Gastroesophageal sphincter (tissue), 4 donors: ENCODE measurements at regions not wholly inside any gene's neighbourhood (a gene's known extent, or its start where the extent isn't known, plus 50 kb on each side); places are given as distances from the start of the nearest gene placed in this dataset.

Experiments
- ATAC-seq: fragments of 150-250 bp; one replicate; pipeline ENCODE4 v1.9.1; 2016; ENCODE audit warnings: mild to moderate bottlenecking, moderate library complexity
- H3K27ac ChIP-seq, 4 donors: fragments of 200-600 bp; sonication (generic) in 3 of 4; 1 replicate in 3 of 4; 2 replicates in 1 of 4; pipeline ENCODE4 v1.5.1; 2016 to 2019
- H3K27me3 ChIP-seq: fragments of 200-600 bp; sonication (generic); one replicate; pipeline ENCODE4 v1.5.1; 2019
- H3K36me3 ChIP-seq, 2 donors: fragments of 200-600 bp; sonication (generic); one replicate each; pipeline ENCODE4 v1.5.1; 2019; ENCODE audit warnings: control low read depth in 1 of 2
- H3K4me1 ChIP-seq, 3 donors: fragments of 200-600 bp; sonication (generic); 1 replicate in 2 of 3; 2 replicates in 1 of 3; pipeline ENCODE4 v1.5.1; 2016 to 2019; ENCODE audit warnings: control low read depth in 2 of 3
- H3K4me3 ChIP-seq, 2 donors: fragments of 200-600 bp; sonication (generic); one replicate each; pipeline ENCODE4 v1.5.1; 2019; ENCODE audit warnings: mild to moderate bottlenecking in 1 of 2, moderate library complexity in 1 of 2
- H3K9me3 ChIP-seq, 3 donors: fragments of 200-600 bp; sonication (generic); one replicate each; pipeline ENCODE4 v1.5.1; 2017 to 2019; ENCODE audit warnings: control low read depth in 2 of 3
- EP300 ChIP-seq: sonication (generic); formaldehyde crosslinking; IDR thresholded peaks from one replicate; pipeline ENCODE4 v1.6.1; 2017; ENCODE audit warnings: antibody characterized with exemption, mild to moderate bottlenecking
- POLR2A ChIP-seq, 2 donors: fragments of 450-650 bp; IDR thresholded peaks; one replicate each; pipeline ENCODE4 v1.6.1; 2017; ENCODE audit warnings: antibody characterized with exemption in 2 of 2, mild to moderate bottlenecking in 2 of 2, moderate library complexity in 1 of 2
- POLR2AphosphoS5 ChIP-seq: sonication (generic); formaldehyde crosslinking; IDR thresholded peaks from one replicate; pipeline ENCODE4 v1.6.1; 2017; ENCODE audit warnings: antibody characterized with exemption
- WGBS, 2 donors: methylation state at CpG; one replicate each; pipeline ENCODE4 v1.1.5; 2018; ENCODE audit warnings: low coverage in 1 of 2; 5-methylcytosine and 5-hydroxymethylcytosine counted together
- TF ChIP-seq, protein P1 (sequence below), 4 experiments: fragments of 200-600 bp in 2 of 4; fragments of 450-650 bp in 2 of 4; sonication (generic) in 1 of 4; IDR thresholded peaks; one replicate each; pipeline ENCODE4 v1.5.1; 2017 to 2019; ENCODE audit warnings: antibody characterized with exemption in 4 of 4, mild to moderate bottlenecking in 2 of 4, moderate library complexity in 2 of 4

DNA sequence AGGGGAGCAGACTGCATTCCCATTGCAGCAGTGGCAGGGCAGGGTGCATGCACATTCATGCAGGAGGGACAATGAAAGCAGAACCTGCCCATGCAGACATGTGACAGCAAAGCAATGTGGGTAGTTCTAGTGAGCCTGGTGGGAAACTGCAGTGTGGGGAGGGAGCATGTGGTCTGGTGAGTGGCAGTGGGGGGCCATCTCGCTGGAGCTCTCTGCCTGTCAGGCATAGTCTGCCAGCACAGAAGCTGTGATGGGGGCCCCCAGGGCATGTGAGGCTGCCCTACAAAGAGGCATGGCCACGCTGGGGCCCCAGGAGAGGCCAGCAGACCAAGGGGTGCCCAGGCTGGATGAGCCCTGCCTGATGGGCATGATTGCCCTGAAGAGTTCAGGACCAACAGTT is 579.7 kb downstream of the PTPRC start:
- ATAC-seq: no peak
- whole genome bisulfite sequencing, 2 donors: no CpG with 5 or more reads among the region's 2 CpGs

GRCh38 chr1:199220031-199220430 is 581.2 kb downstream of the PTPRC start:
- no peaks in the 10 kb centered on the region for H3K4me1 ChIP-seq
- no peaks in the 10 kb centered on the region for H3K27me3 ChIP-seq
- no peak for ATAC-seq
- no peak overlapping the region for H3K4me3 ChIP-seq
- no peaks in the 10 kb centered on the region for H3K9me3 ChIP-seq
- TF ChIP-seq, protein P1, sequence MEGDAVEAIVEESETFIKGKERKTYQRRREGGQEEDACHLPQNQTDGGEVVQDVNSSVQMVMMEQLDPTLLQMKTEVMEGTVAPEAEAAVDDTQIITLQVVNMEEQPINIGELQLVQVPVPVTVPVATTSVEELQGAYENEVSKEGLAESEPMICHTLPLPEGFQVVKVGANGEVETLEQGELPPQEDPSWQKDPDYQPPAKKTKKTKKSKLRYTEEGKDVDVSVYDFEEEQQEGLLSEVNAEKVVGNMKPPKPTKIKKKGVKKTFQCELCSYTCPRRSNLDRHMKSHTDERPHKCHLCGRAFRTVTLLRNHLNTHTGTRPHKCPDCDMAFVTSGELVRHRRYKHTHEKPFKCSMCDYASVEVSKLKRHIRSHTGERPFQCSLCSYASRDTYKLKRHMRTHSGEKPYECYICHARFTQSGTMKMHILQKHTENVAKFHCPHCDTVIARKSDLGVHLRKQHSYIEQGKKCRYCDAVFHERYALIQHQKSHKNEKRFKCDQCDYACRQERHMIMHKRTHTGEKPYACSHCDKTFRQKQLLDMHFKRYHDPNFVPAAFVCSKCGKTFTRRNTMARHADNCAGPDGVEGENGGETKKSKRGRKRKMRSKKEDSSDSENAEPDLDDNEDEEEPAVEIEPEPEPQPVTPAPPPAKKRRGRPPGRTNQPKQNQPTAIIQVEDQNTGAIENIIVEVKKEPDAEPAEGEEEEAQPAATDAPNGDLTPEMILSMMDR (IDR thresholded peaks at IDR 0.05): no peak
- 82% methylated on average over 2 of the region's 2 CpGs; no CpG with 5 or more reads in 1 of the 2 donors for WGBS, 2 donors
- H3K27ac ChIP-seq: no peak overlapping the region
- H3K36me3 ChIP-seq: no peaks in the 10 kb centered on the region

More for the DNA sequence above, 579.7 kb downstream of the PTPRC start:
- Histone ChIP-seq H3K36me3 (no peaks in the 10 kb centered on the region), H3K4me1 (no peaks in the 10 kb centered on the region), H3K9me3 (no peaks in the 10 kb centered on the region), H3K4me3 (no peak overlapping the region), H3K27ac (no peak overlapping the region), H3K27me3 (no peaks in the 10 kb centered on the region)
- TF ChIP-seq EP300 (no peak), POLR2A (IDR thresholded peaks at IDR 0.05) (no peak), POLR2AphosphoS5 (no peak)
- TF ChIP-seq, protein P1 (IDR thresholded peaks at IDR 0.05): no peak

GRCh38 chr1:199221371-199222150 is 582.7 kb downstream of the PTPRC start:
- Histone ChIP-seq H3K27me3 (no peaks in the 10 kb centered on the region), H3K4me1 (no peaks in the 10 kb centered on the region), H3K9me3 (no peaks in the 10 kb centered on the region), H3K4me3 (no peak overlapping the region), H3K27ac (no peak overlapping the region), H3K36me3 (no peaks in the 10 kb centered on the region)
- TF ChIP-seq POLR2AphosphoS5 (no peak), EP300 (no peak), POLR2A (IDR thresholded peaks at IDR 0.05) (no peak)
- TF ChIP-seq, protein P1 (IDR thresholded peaks at IDR 0.05): no peak
- WGBS, 2 donors: no CpG with 5 or more reads among the region's 4 CpGs
- ATAC-seq: no peak

DNA sequence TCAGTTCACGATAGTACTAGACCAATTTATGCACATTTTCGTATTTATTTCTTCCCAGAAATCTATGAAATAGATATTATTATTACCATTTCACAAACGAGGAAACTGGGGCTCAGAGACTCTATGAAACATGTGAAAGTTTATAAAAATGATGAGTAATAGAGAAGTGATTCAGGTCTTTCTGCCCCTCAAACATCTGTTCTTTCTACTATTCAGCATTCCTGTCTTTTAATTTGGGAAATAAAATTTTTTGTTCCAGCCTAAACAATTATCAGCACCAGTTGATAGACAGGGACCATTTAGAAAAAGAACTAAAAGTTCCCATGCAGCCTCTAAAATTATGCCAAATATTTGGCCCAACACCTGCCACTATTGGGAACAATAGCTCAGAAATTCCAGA is 585.1 kb downstream of the PTPRC start:
- WGBS, 2 donors: 76 to 89% methylated on average over 3 of the region's 3 CpGs
- no peak for TF ChIP-seq EP300
- TF ChIP-seq POLR2AphosphoS5: no peak
- TF ChIP-seq, protein P1 (IDR thresholded peaks at IDR 0.05): no peak
- no peak for TF ChIP-seq POLR2A (IDR thresholded peaks at IDR 0.05)
- Histone ChIP-seq H3K27me3 (no peaks in the 10 kb centered on the region), H3K27ac (no peak overlapping the region), H3K9me3 (no peaks in the 10 kb centered on the region), H3K4me1 (no peaks in the 10 kb centered on the region), H3K36me3 (no peaks in the 10 kb centered on the region), H3K4me3 (no peak overlapping the region)
- no peak for ATAC-seq

DNA sequence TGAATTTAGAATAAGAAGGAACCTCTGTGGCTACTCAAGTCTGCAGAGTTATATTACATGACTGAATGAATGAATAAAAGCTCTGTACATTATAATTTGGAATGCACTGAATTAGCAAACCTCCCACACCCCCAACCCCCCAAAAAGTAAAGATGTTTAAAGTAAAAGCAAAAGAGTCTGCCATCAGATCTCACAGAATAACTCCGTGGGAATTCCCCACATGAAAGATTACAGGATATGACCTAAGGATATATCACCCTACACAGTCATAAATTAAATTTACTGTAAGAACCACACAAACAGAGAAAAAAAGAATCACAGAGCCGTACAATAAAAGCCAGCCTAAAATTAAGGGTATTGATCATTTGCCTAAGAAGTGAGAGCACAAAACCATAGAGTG is 587.3 kb downstream of the PTPRC start:
- WGBS, 2 donors: 31 to 33% methylated on average over 2 of the region's 2 CpGs
- Histone ChIP-seq H3K4me3 (no peak overlapping the region), H3K9me3 (no peaks in the 10 kb centered on the region), H3K27me3 (no peaks in the 10 kb centered on the region), H3K27ac (no peak overlapping the region), H3K4me1 (no peaks in the 10 kb centered on the region), H3K36me3 (no peaks in the 10 kb centered on the region)
- TF ChIP-seq POLR2AphosphoS5: no peak
- no peak for TF ChIP-seq EP300
- no peak for TF ChIP-seq POLR2A (IDR thresholded peaks at IDR 0.05)
- TF ChIP-seq, protein P1 (IDR thresholded peaks at IDR 0.05): no peak
- ATAC-seq: no peak
